Activated CD4-positive, alpha-beta T cell treated with anti-CD3 and anti-CD28 coated beads, Interleukin-2, amount 50 U/mL, for 24 hours (primary cell): ENCODE measurements at regions not wholly inside any gene's neighbourhood (a gene's known extent, or its start where the extent isn't known, plus 50 kb on each side); places are given as distances from the start of the nearest gene placed in this dataset.
"Not testable (repeated sequence)": the region's sequence is repeated elsewhere in the genome, so short reads cannot be mapped to it uniquely, and the experiment has no call there.

ENCODE experiments used
- DNase-seq, 2 donors: peaks; one replicate each; pipeline ENCODE4 v3.0.0-alpha.2; 2020; ENCODE audit warnings: low read depth in 1 of 2, low spot score in 1 of 2

DNA sequence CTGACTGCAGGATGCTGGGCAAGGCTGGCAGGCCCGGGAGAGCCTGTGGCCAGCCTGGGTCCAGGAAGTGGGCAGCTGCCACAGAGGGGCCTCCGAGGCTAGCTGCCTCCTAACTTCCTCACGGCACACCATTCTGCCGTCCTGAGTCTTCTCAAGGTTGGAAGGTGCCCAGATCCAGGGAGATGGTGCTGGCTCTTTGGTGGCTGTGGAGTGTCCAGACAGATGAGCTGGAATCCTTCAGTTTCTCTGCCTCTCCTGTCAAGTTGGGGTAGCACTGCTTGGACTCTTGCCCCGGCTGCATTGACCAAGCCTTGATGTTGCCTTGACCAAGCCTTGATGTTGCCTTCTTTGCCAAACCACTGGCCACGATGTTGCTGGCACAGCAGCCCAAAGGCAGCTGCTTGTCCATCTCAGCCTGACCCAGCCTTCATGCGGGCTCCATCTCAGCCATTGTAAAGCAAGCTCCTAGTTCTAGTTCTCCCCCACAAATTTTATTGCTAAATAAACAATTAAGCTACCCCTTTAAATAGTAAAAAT lies 75.1 kb upstream of the AFDN start:
- no peak for DNase-seq

GRCh38 chr6:167753281-167753680 lies 73.4 kb upstream of the AFDN start:
- not testable (repeated sequence) for DNase-seq

- DNase-seq = no peak
Measured at GRCh38 chr6:167754691-167755090, 72.0 kb upstream of the AFDN start.

DNA sequence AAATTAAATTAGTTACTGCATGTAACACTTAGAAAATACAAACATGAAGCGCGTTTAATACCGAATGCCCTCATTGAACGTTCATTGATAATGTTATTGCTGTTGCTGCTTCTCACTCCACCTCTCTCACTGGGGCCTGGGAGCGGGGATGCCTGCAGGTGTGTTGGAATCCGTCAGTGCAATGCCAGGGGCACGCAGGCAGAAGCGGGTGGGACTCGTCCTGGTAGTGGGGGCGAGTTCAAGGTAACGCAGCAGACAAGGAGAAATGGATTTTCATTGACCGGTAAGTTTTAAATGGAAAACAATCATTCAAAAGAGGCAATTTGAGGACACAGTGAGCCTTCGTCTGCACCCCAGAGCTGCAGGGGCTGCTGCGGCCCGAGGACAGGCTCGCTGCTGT lies 71.2 kb upstream of the AFDN start:
- DNase-seq = no peak

- no peak for DNase-seq
Measured at GRCh38 chr6:167756597-167756996, 70.1 kb upstream of the AFDN start.

DNA sequence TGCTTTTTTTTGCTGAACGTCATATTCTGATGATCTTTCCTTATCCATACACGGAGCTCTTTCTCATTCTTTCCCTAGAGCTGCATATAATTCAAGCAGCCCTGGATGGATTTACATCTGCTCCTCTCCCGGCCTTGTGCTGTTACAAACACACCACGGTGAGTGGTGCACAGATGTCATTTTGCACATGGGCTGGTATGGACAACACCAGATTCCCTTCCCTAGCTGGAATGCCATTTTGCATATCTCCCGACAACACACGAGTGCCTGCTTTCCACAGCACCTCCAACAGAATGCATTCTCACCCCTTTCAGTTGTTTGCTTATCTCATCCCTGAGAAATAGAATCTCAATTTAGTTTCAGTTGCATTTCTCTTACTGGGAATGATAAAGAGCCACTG lies 69.5 kb upstream of the AFDN start:
- DNase-seq = no peak

DNA sequence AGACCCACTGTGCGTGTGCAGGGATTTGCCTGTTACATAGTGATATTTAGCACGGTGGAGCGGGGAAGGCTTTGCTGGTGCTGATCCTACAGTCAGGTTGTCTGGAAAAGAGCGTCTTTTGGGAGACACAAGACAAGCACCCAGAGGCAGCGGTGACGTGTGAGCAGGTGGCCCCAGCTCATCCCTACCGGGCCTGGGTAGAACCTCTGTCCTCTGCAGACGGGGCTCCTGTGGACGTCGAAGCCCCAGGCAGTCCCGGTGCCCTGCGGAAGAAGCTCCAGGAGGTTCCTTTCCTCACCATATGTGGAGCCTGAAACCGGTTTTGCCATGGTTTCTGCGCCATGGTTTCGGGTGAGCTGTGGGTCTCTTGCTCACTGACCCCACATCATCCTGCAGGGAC lies 68.9 kb upstream of the AFDN start:
- DNase-seq = no peak

GRCh38 chr6:167758309-167759023 lies 68.2 kb upstream of the AFDN start:
- DNase-seq = no peak

DNA sequence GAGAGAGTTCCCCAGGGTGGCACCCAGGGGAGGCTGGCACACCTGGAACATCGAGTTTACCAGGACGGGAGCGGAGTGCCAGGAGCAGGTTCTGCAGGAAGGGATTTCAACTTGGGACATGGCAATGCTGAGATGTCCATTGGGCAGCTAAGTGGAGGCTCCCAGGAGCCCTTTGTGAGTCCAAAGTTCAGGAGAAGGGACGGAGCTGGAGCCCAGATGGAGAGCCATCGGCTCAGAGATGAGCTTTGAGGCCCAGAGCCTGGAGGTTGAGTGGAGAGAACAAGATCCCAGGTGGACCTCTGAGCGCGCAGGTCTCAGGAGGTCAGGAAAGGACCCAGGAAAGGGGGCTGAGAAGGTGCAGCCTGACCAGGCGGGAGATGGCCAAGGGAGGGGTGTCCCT lies 67.5 kb upstream of the AFDN start:
- no peak for DNase-seq

- DNase-seq = no peak
Measured at GRCh38 chr6:167759912-167760311, 66.8 kb upstream of the AFDN start.

- no peak for DNase-seq
Measured at GRCh38 chr6:167760979-167761793, 65.5 kb upstream of the AFDN start.

- no peak for DNase-seq
Measured at GRCh38 chr6:167761794-167762258, 64.9 kb upstream of the AFDN start.

DNA sequence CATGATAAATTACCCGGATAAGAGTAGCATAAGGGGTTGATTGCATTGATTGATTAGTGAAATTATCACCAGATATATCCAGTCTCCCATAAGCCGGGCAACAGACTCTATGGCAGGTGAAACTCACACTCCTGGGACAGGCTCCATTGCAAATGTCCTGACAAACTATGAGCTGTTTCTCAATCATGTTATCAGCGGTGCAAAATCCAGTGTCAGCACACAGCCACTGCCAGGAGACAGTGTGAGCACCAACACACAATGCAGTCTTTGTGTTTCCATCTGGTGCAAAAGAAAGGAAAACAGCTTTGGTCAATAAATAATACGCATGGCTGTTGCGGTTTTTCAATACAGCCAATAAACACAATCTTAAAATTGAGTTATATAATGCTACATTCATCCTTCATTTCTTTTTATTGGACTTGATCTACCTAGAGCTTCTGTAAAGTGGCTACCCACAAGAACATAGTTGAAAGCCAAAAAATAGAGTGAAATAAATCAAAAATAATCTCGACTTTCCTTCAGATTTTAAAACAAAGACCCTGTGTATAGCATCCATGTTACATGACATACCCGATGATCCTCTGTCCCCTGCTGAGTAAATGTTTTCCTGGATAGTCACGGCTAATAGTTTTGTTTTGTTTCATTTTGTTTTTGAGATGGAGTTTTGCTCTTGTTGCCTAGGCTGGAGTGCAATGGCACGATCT lies 64.3 kb upstream of the AFDN start:
- DNase-seq = no peak

GRCh38 chr6:167763056-167763944 lies 63.4 kb upstream of the AFDN start:
- no peak for DNase-seq

- DNase-seq = no peak
Measured at GRCh38 chr6:167764215-167764614, 62.5 kb upstream of the AFDN start.

- no peak for DNase-seq
Measured at GRCh38 chr6:167764713-167765479, 61.8 kb upstream of the AFDN start.

GRCh38 chr6:167766986-167767714 lies 59.6 kb upstream of the AFDN start:
- DNase-seq = no peak

GRCh38 chr6:167767715-167768107 lies 59.0 kb upstream of the AFDN start:
- DNase-seq = no peak
